NCI-H524 (cell line): ENCODE measurements at regions not wholly inside any gene's neighbourhood (a gene's known extent, or its start where the extent isn't known, plus 50 kb on each side); places are given as distances from the start of the nearest gene placed in this dataset.
"Not testable (repeated sequence)": the region's sequence is repeated elsewhere in the genome, so short reads cannot be mapped to it uniquely, and the experiment has no call there.

Source experiments
- DNase-seq, 2 experiments: peaks; one replicate each; lab custom pipeline; 2025; lab: John Stamatoyannopoulos, UW

- DNase-seq: peak in 1 of 2 experiments; percentile 33
Measured at GRCh38 chr15:79769069-79769481, 127.7 kb downstream of the MTHFS start.

GRCh38 chr15:79769933-79770759 lies 126.7 kb downstream of the MTHFS start:
- DNase-seq: no peak

GRCh38 chr15:79773128-79773527 lies 123.7 kb downstream of the MTHFS start:
- no peak for DNase-seq

DNA sequence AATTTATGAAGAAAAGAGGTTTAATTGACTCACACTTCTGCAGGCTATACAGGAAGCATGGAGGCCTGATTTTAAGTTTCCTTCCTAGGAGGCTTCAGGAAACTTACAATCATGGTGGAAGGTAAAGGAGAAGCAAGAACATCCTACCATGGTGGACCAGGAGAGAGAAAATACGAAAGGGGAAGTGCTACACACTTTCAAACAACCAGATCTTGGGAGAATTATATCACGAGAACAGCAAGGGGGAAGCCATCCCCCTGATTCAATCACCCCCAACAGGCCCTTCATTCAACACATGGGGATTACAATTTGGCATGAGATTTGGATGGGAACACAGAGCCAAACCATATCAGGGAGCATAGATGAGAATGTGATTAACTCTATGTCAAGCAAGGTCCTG lies 121.0 kb downstream of the MTHFS start:
- no peak for DNase-seq

DNA sequence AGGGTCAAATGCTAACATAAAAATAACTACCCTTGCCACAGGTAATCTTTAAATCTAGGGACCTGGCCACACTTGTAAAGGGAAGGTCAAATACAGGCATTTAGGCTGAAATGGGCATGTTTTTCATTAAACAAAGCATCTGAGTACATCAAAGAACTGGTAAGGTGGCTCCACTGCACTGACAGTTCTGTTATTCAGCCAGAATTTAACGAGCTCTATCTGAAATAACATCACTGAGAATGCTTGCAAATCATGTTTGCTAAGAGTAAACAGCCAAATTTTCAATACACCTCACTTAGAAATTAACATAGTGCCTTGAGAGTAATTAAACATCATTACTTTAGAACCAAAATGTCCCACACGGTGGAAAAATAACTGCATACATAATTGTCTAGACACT lies 118.9 kb downstream of the MTHFS start:
- no peak for DNase-seq

GRCh38 chr15:79778378-79778990 lies 118.3 kb downstream of the MTHFS start:
- DNase-seq: no peak

DNA sequence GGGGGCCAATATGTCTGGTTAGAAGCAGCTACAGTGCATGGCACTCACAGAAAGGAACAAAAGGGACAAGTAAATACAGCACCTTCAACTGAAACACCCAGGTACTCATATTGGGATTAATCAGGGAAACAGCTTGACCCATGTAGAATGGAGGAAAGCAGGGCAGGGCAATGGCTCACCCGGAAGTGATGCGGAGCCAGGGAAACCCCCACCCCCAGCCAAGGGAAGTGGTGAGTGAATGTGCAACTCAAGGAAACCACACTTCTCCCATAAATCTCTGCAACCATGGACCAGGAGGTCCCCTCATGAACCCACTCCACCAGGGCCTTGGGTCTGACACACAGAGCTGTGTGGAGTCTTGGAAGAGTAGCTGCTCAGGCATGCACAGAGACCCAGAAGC lies 117.1 kb downstream of the MTHFS start:
- DNase-seq: no peak

- DNase-seq: not testable (repeated sequence)
Measured at GRCh38 chr15:79782307-79782706, 114.5 kb downstream of the MTHFS start.
